ENCODE measurements at regions not wholly inside any gene's neighbourhood (a gene's known extent, or its start where the extent isn't known, plus 50 kb on each side); places are given as distances from the start of the nearest gene placed in this dataset.

- H2AFZ ChIP-seq (ENCODE audit: low read length) = no peak overlapping the region
- H3K79me1 ChIP-seq (ENCODE audit: low read depth, low read length) = no peaks in the 10 kb centered on the region
- no peaks in the 10 kb centered on the region for H3K4me1 ChIP-seq (ENCODE audit: control insufficient read depth in 2 of 2, insufficient read depth in 1 of 2, low read depth in 1 of 2, low read length in 2 of 2)
- no peak overlapping the region for H3K9ac ChIP-seq (ENCODE audit: low read depth, low read length, poor library complexity)
- H3K14ac ChIP-seq (ENCODE audit: low read length) = no peak overlapping the region
- no peak overlapping the region for H3K4me3 ChIP-seq (ENCODE audit: low read length in 2 of 2)
- no peak overlapping the region for H3K27ac ChIP-seq (replicated peaks; ENCODE audit: low read length)
- no peak overlapping the region for H3K4me2 ChIP-seq (ENCODE audit: insufficient read depth, low read length, poor library complexity, severe bottlenecking)
- no CpG with 5 or more reads among the region's 2 CpGs for WGBS, 2 donors (ENCODE audit: extremely low coverage in 2 of 2, insufficient read length in 2 of 2, insufficient replicate concordance in 1 of 2)
- no peak overlapping the region for H4K8ac ChIP-seq (ENCODE audit: low read depth, low read length)
- H2BK12ac ChIP-seq (ENCODE audit: low read length) = no peak overlapping the region
- H3K9me3 ChIP-seq (replicated peaks in 1 of 2; ENCODE audit: control insufficient read depth in 2 of 2, insufficient read depth in 1 of 2, low read depth in 1 of 2, low read length in 2 of 2) = no peaks in the 10 kb centered on the region
- no peak for DNase-seq (ENCODE audit: low spot score)
- H2BK15ac ChIP-seq (ENCODE audit: low read length) = no peak overlapping the region
- H4K91ac ChIP-seq (ENCODE audit: low read depth, low read length, poor library complexity) = no peak overlapping the region
- H2BK120ac ChIP-seq (ENCODE audit: low read depth, low read length) = no peak overlapping the region
- no peak overlapping the region for H2AK5ac ChIP-seq (ENCODE audit: low read depth, low read length)
- no peak overlapping the region for H3K18ac ChIP-seq (ENCODE audit: low read length)
- H3K27me3 ChIP-seq (ENCODE audit: control insufficient read depth in 3 of 3, insufficient read depth in 3 of 3, low read depth in 1 of 3, low read length in 3 of 3) = no peaks in the 10 kb centered on the region
- no peaks in the 10 kb centered on the region for H3K36me3 ChIP-seq (replicated peaks in 1 of 2; ENCODE audit: control insufficient read depth in 2 of 2, insufficient read depth in 2 of 2, low read length in 2 of 2)
- no peak overlapping the region for H3K4ac ChIP-seq (ENCODE audit: low read length)
- no peak overlapping the region for H3K23ac ChIP-seq (ENCODE audit: low read depth, low read length, poor library complexity)
- H2BK5ac ChIP-seq (ENCODE audit: low read length) = no peak overlapping the region
Measured at GRCh38 chr7:18210377-18210776, 182.7 kb upstream of the PRPS1L1 start.

DNA sequence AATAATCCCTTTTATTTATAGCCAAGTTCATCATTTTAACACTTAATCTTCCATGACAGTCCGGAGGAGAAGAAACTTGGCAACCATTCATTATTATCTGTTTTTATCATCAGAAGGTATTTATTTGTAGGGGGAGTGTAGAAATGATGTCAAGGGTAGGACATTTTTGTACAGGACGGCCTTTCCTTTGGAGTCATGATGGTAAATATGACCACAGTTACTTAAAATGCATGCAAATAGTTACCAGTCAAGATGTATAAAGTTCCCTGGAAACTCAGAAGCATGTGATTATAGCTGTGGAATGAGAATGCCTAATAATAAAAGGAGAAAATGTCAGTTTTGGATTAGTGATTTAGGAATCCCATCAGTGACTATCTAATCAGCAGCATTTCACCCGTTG lies 183.1 kb upstream of the PRPS1L1 start:
- no peak overlapping the region for H3K4ac ChIP-seq (ENCODE audit: low read length)
- H2BK12ac ChIP-seq (ENCODE audit: low read length) = no peak overlapping the region
- no peak overlapping the region for H3K4me2 ChIP-seq (ENCODE audit: insufficient read depth, low read length, poor library complexity, severe bottlenecking)
- H3K18ac ChIP-seq (ENCODE audit: low read length) = no peak overlapping the region
- H4K8ac ChIP-seq (ENCODE audit: low read depth, low read length) = no peak overlapping the region
- no CpG with 5 or more reads among the region's 3 CpGs for WGBS, 2 donors (ENCODE audit: extremely low coverage in 2 of 2, insufficient read length in 2 of 2, insufficient replicate concordance in 1 of 2)
- no peak overlapping the region for H2AFZ ChIP-seq (ENCODE audit: low read length)
- no peak overlapping the region for H2BK5ac ChIP-seq (ENCODE audit: low read length)
- no peak overlapping the region for H3K9ac ChIP-seq (ENCODE audit: low read depth, low read length, poor library complexity)
- DNase-seq (ENCODE audit: low spot score) = no peak
- no peak overlapping the region for H4K91ac ChIP-seq (ENCODE audit: low read depth, low read length, poor library complexity)
- no peak overlapping the region for H3K23ac ChIP-seq (ENCODE audit: low read depth, low read length, poor library complexity)
- H3K14ac ChIP-seq (ENCODE audit: low read length) = no peak overlapping the region
- no peaks in the 10 kb centered on the region for H3K36me3 ChIP-seq (replicated peaks in 1 of 2; ENCODE audit: control insufficient read depth in 2 of 2, insufficient read depth in 2 of 2, low read length in 2 of 2)
- no peaks in the 10 kb centered on the region for H3K4me1 ChIP-seq (ENCODE audit: control insufficient read depth in 2 of 2, insufficient read depth in 1 of 2, low read depth in 1 of 2, low read length in 2 of 2)
- H3K79me1 ChIP-seq (ENCODE audit: low read depth, low read length) = no peaks in the 10 kb centered on the region
- no peak overlapping the region for H2BK120ac ChIP-seq (ENCODE audit: low read depth, low read length)
- no peaks in the 10 kb centered on the region for H3K27me3 ChIP-seq (ENCODE audit: control insufficient read depth in 3 of 3, insufficient read depth in 3 of 3, low read depth in 1 of 3, low read length in 3 of 3)
- H3K4me3 ChIP-seq (ENCODE audit: low read length in 2 of 2) = no peak overlapping the region
- no peaks in the 10 kb centered on the region for H3K9me3 ChIP-seq (replicated peaks in 1 of 2; ENCODE audit: control insufficient read depth in 2 of 2, insufficient read depth in 1 of 2, low read depth in 1 of 2, low read length in 2 of 2)
- no peak overlapping the region for H2BK15ac ChIP-seq (ENCODE audit: low read length)
- no peak overlapping the region for H3K27ac ChIP-seq (replicated peaks; ENCODE audit: low read length)
- H2AK5ac ChIP-seq (ENCODE audit: low read depth, low read length) = no peak overlapping the region

- Histone ChIP-seq H3K79me1 (ENCODE audit: low read depth, low read length) (no peaks in the 10 kb centered on the region), H3K23ac (ENCODE audit: low read depth, low read length, poor library complexity) (no peak overlapping the region), H3K14ac (ENCODE audit: low read length) (no peak overlapping the region), H2BK12ac (ENCODE audit: low read length) (no peak overlapping the region), H3K9ac (ENCODE audit: low read depth, low read length, poor library complexity) (no peak overlapping the region), H3K36me3 (replicated peaks in 1 of 2; ENCODE audit: control insufficient read depth in 2 of 2, insufficient read depth in 2 of 2, low read length in 2 of 2) (no peaks in the 10 kb centered on the region), H4K91ac (ENCODE audit: low read depth, low read length, poor library complexity) (no peak overlapping the region), H3K9me3 (replicated peaks in 1 of 2; ENCODE audit: control insufficient read depth in 2 of 2, insufficient read depth in 1 of 2, low read depth in 1 of 2, low read length in 2 of 2) (no peaks in the 10 kb centered on the region), H4K8ac (ENCODE audit: low read depth, low read length) (no peak overlapping the region), H3K4me1 (ENCODE audit: control insufficient read depth in 2 of 2, insufficient read depth in 1 of 2, low read depth in 1 of 2, low read length in 2 of 2) (no peaks in the 10 kb centered on the region), H3K27me3 (ENCODE audit: control insufficient read depth in 3 of 3, insufficient read depth in 3 of 3, low read depth in 1 of 3, low read length in 3 of 3) (no peaks in the 10 kb centered on the region), H2BK5ac (ENCODE audit: low read length) (no peak overlapping the region), H3K18ac (ENCODE audit: low read length) (no peak overlapping the region), H2BK15ac (ENCODE audit: low read length) (no peak overlapping the region), H3K4ac (ENCODE audit: low read length) (no peak overlapping the region), H2AFZ (ENCODE audit: low read length) (no peak overlapping the region), H2BK120ac (ENCODE audit: low read depth, low read length) (no peak overlapping the region), H3K4me2 (ENCODE audit: insufficient read depth, low read length, poor library complexity, severe bottlenecking) (no peak overlapping the region), H3K4me3 (ENCODE audit: low read length in 2 of 2) (no peak overlapping the region), H3K27ac (replicated peaks; ENCODE audit: low read length) (no peak overlapping the region), H2AK5ac (ENCODE audit: low read depth, low read length) (no peak overlapping the region)
- no peak for DNase-seq (ENCODE audit: low spot score)
- no CpG with 5 or more reads among the region's 3 CpGs for WGBS, 2 donors (ENCODE audit: extremely low coverage in 2 of 2, insufficient read length in 2 of 2, insufficient replicate concordance in 1 of 2)
Measured at GRCh38 chr7:18212308-18212707, 184.7 kb upstream of the PRPS1L1 start.

DNA sequence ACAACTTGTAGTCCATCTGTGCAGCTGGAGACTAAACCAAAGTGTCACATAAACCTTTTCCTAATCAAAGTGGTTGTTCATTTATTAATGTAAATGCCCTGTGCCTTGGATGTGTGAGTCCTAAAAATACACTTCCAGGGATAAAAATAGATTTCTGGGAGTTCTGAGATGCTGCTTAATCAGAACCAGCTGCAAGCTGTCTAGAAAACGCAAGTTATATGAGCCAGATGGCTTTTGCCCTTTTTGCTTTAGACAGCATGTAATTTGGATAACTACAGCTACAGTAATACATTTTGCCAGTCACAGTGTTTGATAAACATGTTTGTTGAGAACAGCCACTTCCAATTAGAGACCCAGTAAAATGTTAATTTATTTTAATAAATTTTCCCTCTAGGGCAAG lies 185.1 kb upstream of the PRPS1L1 start:
- DNase-seq (ENCODE audit: low spot score) = no peak
- no peak overlapping the region for H3K4me3 ChIP-seq (ENCODE audit: low read length in 2 of 2)
- no peaks in the 10 kb centered on the region for H3K36me3 ChIP-seq (replicated peaks in 1 of 2; ENCODE audit: control insufficient read depth in 2 of 2, insufficient read depth in 2 of 2, low read length in 2 of 2)
- H3K27me3 ChIP-seq (ENCODE audit: control insufficient read depth in 3 of 3, insufficient read depth in 3 of 3, low read depth in 1 of 3, low read length in 3 of 3) = no peaks in the 10 kb centered on the region
- no peak overlapping the region for H2AFZ ChIP-seq (ENCODE audit: low read length)
- H3K23ac ChIP-seq (ENCODE audit: low read depth, low read length, poor library complexity) = no peak overlapping the region
- H2AK5ac ChIP-seq (ENCODE audit: low read depth, low read length) = no peak overlapping the region
- no peak overlapping the region for H3K27ac ChIP-seq (replicated peaks; ENCODE audit: low read length)
- no peak overlapping the region for H3K18ac ChIP-seq (ENCODE audit: low read length)
- no peak overlapping the region for H2BK5ac ChIP-seq (ENCODE audit: low read length)
- no peak overlapping the region for H4K91ac ChIP-seq (ENCODE audit: low read depth, low read length, poor library complexity)
- H3K9me3 ChIP-seq (replicated peaks in 1 of 2; ENCODE audit: control insufficient read depth in 2 of 2, insufficient read depth in 1 of 2, low read depth in 1 of 2, low read length in 2 of 2) = peaks cover 0 to under 1% of the 10 kb centered on the region in 2 donors
- H3K4me1 ChIP-seq (ENCODE audit: control insufficient read depth in 2 of 2, insufficient read depth in 1 of 2, low read depth in 1 of 2, low read length in 2 of 2) = no peaks in the 10 kb centered on the region
- H4K8ac ChIP-seq (ENCODE audit: low read depth, low read length) = no peak overlapping the region
- H2BK120ac ChIP-seq (ENCODE audit: low read depth, low read length) = no peak overlapping the region
- no peak overlapping the region for H3K4me2 ChIP-seq (ENCODE audit: insufficient read depth, low read length, poor library complexity, severe bottlenecking)
- H3K14ac ChIP-seq (ENCODE audit: low read length) = no peak overlapping the region
- WGBS, 2 donors (ENCODE audit: extremely low coverage in 2 of 2, insufficient read length in 2 of 2, insufficient replicate concordance in 1 of 2) = no CpG with 5 or more reads among the region's 1 CpG
- H3K9ac ChIP-seq (ENCODE audit: low read depth, low read length, poor library complexity) = no peak overlapping the region
- H2BK15ac ChIP-seq (ENCODE audit: low read length) = no peak overlapping the region
- H3K79me1 ChIP-seq (ENCODE audit: low read depth, low read length) = no peaks in the 10 kb centered on the region
- no peak overlapping the region for H3K4ac ChIP-seq (ENCODE audit: low read length)
- H2BK12ac ChIP-seq (ENCODE audit: low read length) = no peak overlapping the region
